Neural cell (in vitro differentiated cells): ENCODE measurements at regions not wholly inside any gene's neighbourhood (a gene's known extent, or its start where the extent isn't known, plus 50 kb on each side); places are given as distances from the start of the nearest gene placed in this dataset.

Experiments
- H2AFZ ChIP-seq: fragments of 200-600, 300-800 bp; sonication (generic), shearing (Covaris generic); 2 replicates; pipeline ENCODE4 v1.6.0; 2014; ENCODE audit warnings: low read depth, mild to moderate bottlenecking, antibody characterized with exemption, low read length, moderate library complexity
- H3F3A ChIP-seq: fragments of 200-600 bp; shearing (Covaris generic); 2 replicates; pipeline ENCODE4 v1.6.1; 2016; ENCODE audit warnings: mild to moderate bottlenecking, moderate library complexity, mixed read lengths, antibody characterized with exemption, low read length; ENCODE audit not compliant: insufficient read depth, poor library complexity, severe bottlenecking
- H3K27ac ChIP-seq: fragments of 200-600, 300-800 bp; sonication (generic), shearing (Covaris generic); 2 replicates; pipeline ENCODE4 v1.5.1; 2014; ENCODE audit warnings: mild to moderate bottlenecking, low read length, moderate library complexity
- H3K27me3 ChIP-seq: fragments of 300-800, 200-600 bp; sonication (generic), shearing (Covaris generic); 2 replicates; pipeline ENCODE4 v1.6.0; 2014; ENCODE audit warnings: mild to moderate bottlenecking, low read depth, low read length, moderate library complexity; ENCODE audit not compliant: insufficient read depth
- H3K36me3 ChIP-seq: fragments of 300-800, 200-600 bp; sonication (generic), shearing (Covaris generic); 2 replicates; pipeline ENCODE4 v1.5.1; 2014; ENCODE audit warnings: mild to moderate bottlenecking, antibody characterized with exemption, low read length, moderate library complexity; ENCODE audit not compliant: insufficient read depth
- H3K4me2 ChIP-seq: fragments of 300-800, 200-600 bp; sonication (generic), shearing (Covaris generic); 2 replicates; pipeline ENCODE4 v1.6.0; 2014; ENCODE audit warnings: mild to moderate bottlenecking, low read length
- H3K4me3 ChIP-seq: fragments of 300-800, 200-600 bp; sonication (generic), shearing (Covaris generic); 2 replicates; pipeline ENCODE4 v1.5.1; 2014; ENCODE audit warnings: mild to moderate bottlenecking, low read length, moderate library complexity
- H3K79me2 ChIP-seq: fragments of 200-600 bp; shearing (Covaris generic); replicated peaks from 2 replicates; pipeline ENCODE4 v1.6.0; 2014; ENCODE audit warnings: mild to moderate bottlenecking, low read length, moderate library complexity; ENCODE audit not compliant: insufficient read depth
- H3K9ac ChIP-seq: fragments of 300-800, 200-600 bp; sonication (generic), shearing (Covaris generic); 2 replicates; pipeline ENCODE4 v1.6.1; 2016; ENCODE audit warnings: mild to moderate bottlenecking, low read length, mixed read lengths
- H3K9me2 ChIP-seq: fragments of 200-600 bp; shearing (Covaris generic); 2 replicates; pipeline ENCODE4 v1.6.1; 2016; ENCODE audit warnings: mild to moderate bottlenecking, low read length, mixed read lengths; ENCODE audit not compliant: insufficient read depth
- H3K9me3 ChIP-seq: fragments of 200-600, 300-800 bp; sonication (generic), shearing (Covaris generic); 2 replicates; pipeline ENCODE4 v1.6.1; 2016; ENCODE audit warnings: mild to moderate bottlenecking, mixed run types, low read length, moderate library complexity, mixed read lengths
- H4K20me1 ChIP-seq: fragments of 200-600 bp; shearing (Covaris generic); 2 replicates; pipeline ENCODE4 v1.6.1; 2016; ENCODE audit warnings: mild to moderate bottlenecking, mixed run types; ENCODE audit not compliant: insufficient read depth
- EP300 ChIP-seq: fragments of 450-650 bp; conservative IDR thresholded peaks from 2 replicates; pipeline ENCODE4 v1.6.1; 2014; ENCODE audit warnings: antibody characterized with exemption, mild to moderate bottlenecking, moderate library complexity; ENCODE audit not compliant: poor library complexity, severe bottlenecking
- EZH2 ChIP-seq: fragments of 200-600, 300-800 bp; shearing (Covaris generic), sonication (generic); IDR thresholded peaks from 2 replicates; pipeline ENCODE4 v1.6.1; 2014; ENCODE audit warnings: antibody characterized with exemption, low read length, borderline replicate concordance, mild to moderate bottlenecking; ENCODE audit not compliant: insufficient read depth, poor library complexity, severe bottlenecking
- MXI1 ChIP-seq: fragments of 450-650 bp; conservative IDR thresholded peaks from 2 replicates; pipeline ENCODE4 v1.6.1; 2014; ENCODE audit warnings: antibody characterized with exemption, mild to moderate bottlenecking; ENCODE audit not compliant: poor library complexity, severe bottlenecking
- POLR2AphosphoS5 ChIP-seq: IDR thresholded peaks from 2 replicates; pipeline ENCODE4 v1.6.1; 2012
- RAD21 ChIP-seq: fragments of 450-650 bp; conservative IDR thresholded peaks from 2 replicates; pipeline ENCODE4 v1.6.1; 2014; ENCODE audit warnings: antibody characterized with exemption, mild to moderate bottlenecking, moderate library complexity
- SMC3 ChIP-seq: fragments of 450-650 bp; conservative IDR thresholded peaks from 2 replicates; pipeline ENCODE4 v1.6.1; 2014; ENCODE audit warnings: antibody characterized with exemption, mild to moderate bottlenecking, moderate library complexity; ENCODE audit not compliant: poor library complexity
- TAF1 ChIP-seq: IDR thresholded peaks from 2 replicates; pipeline ENCODE4 v1.6.1; 2012; ENCODE audit warnings: low read depth
- TF ChIP-seq, protein P1 (sequence below): fragments of 450-650 bp; IDR thresholded peaks from 2 replicates; pipeline ENCODE4 v1.5.1; 2014; ENCODE audit warnings: antibody characterized with exemption, mild to moderate bottlenecking, moderate library complexity; ENCODE audit not compliant: poor library complexity, severe bottlenecking
- TF ChIP-seq, protein P2 (sequence below): IDR thresholded peaks from 2 replicates; pipeline ENCODE4 v1.6.1; 2012; ENCODE audit warnings: borderline replicate concordance

DNA sequence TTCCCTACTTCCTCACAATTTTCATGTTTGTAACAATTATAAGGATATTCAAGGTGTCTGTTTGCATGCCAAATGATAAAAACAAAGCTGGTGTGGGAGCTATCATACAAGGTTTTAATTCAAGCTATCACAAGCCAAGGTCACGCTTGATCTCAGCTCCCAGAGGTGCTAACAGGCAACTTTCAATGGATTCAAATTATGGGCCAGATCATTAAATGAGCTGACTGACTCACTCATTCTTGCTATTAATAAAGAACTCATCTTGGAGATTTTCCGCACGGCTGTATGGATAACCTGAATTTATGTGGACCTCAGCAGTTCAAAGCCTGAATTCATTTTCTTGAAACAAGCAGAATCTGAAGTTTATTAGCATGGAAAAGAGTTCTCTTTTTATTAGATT lies 267.3 kb upstream of the CDH6 start:
- no peaks in the 10 kb centered on the region for H4K20me1 ChIP-seq
- no peak overlapping the region for H3K27ac ChIP-seq
- no peak overlapping the region for H2AFZ ChIP-seq
- H3K27me3 ChIP-seq, result no peaks in the 10 kb centered on the region
- no peaks in the 10 kb centered on the region for H3K79me2 ChIP-seq
- H3K9me2 ChIP-seq, result no peaks in the 10 kb centered on the region
- no peaks in the 10 kb centered on the region for H3K36me3 ChIP-seq
- H3K4me3 ChIP-seq, result no peak overlapping the region
- no peaks in the 10 kb centered on the region for H3F3A ChIP-seq
- no peak overlapping the region for H3K9ac ChIP-seq
- no peak for TF ChIP-seq MXI1
- no peak for TF ChIP-seq EP300
- no peak for TF ChIP-seq TAF1
- TF ChIP-seq EZH2, result no peak
- no peak for TF ChIP-seq RAD21
- no peak overlapping the region for H3K4me2 ChIP-seq
- no peaks in the 10 kb centered on the region for H3K9me3 ChIP-seq

DNA sequence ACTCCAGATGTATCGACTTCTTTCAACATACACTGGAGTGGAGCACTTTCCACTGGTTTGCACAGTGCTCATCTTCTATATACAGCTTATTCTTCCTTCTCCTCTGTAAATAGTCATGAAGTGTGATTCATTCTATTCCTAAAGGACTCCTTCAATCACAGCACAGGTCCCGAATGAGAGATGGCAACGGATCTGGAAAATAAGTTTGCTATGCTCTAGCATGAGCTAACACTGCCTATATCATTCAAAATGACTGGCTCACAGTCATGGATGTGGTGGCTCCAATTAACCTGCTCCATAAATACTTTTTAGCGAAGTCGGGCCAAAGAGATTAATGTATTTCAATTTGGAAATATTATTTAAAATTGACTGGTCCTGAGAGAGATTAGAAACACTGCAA lies 272.1 kb upstream of the CDH6 start:
- H2AFZ ChIP-seq, result no peak overlapping the region
- TF ChIP-seq, protein P1, sequence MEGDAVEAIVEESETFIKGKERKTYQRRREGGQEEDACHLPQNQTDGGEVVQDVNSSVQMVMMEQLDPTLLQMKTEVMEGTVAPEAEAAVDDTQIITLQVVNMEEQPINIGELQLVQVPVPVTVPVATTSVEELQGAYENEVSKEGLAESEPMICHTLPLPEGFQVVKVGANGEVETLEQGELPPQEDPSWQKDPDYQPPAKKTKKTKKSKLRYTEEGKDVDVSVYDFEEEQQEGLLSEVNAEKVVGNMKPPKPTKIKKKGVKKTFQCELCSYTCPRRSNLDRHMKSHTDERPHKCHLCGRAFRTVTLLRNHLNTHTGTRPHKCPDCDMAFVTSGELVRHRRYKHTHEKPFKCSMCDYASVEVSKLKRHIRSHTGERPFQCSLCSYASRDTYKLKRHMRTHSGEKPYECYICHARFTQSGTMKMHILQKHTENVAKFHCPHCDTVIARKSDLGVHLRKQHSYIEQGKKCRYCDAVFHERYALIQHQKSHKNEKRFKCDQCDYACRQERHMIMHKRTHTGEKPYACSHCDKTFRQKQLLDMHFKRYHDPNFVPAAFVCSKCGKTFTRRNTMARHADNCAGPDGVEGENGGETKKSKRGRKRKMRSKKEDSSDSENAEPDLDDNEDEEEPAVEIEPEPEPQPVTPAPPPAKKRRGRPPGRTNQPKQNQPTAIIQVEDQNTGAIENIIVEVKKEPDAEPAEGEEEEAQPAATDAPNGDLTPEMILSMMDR, result no peak
- TF ChIP-seq, protein P2, sequence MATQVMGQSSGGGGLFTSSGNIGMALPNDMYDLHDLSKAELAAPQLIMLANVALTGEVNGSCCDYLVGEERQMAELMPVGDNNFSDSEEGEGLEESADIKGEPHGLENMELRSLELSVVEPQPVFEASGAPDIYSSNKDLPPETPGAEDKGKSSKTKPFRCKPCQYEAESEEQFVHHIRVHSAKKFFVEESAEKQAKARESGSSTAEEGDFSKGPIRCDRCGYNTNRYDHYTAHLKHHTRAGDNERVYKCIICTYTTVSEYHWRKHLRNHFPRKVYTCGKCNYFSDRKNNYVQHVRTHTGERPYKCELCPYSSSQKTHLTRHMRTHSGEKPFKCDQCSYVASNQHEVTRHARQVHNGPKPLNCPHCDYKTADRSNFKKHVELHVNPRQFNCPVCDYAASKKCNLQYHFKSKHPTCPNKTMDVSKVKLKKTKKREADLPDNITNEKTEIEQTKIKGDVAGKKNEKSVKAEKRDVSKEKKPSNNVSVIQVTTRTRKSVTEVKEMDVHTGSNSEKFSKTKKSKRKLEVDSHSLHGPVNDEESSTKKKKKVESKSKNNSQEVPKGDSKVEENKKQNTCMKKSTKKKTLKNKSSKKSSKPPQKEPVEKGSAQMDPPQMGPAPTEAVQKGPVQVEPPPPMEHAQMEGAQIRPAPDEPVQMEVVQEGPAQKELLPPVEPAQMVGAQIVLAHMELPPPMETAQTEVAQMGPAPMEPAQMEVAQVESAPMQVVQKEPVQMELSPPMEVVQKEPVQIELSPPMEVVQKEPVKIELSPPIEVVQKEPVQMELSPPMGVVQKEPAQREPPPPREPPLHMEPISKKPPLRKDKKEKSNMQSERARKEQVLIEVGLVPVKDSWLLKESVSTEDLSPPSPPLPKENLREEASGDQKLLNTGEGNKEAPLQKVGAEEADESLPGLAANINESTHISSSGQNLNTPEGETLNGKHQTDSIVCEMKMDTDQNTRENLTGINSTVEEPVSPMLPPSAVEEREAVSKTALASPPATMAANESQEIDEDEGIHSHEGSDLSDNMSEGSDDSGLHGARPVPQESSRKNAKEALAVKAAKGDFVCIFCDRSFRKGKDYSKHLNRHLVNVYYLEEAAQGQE, result no peak
- TF ChIP-seq EZH2, result no peak
- TF ChIP-seq MXI1, result no peak
- no peak for TF ChIP-seq SMC3
- no peak for TF ChIP-seq POLR2AphosphoS5
- TF ChIP-seq TAF1, result no peak
- TF ChIP-seq EP300, result no peak
- TF ChIP-seq RAD21, result no peak
- no peaks in the 10 kb centered on the region for H3F3A ChIP-seq
- H3K9me2 ChIP-seq, result no peaks in the 10 kb centered on the region
- H3K4me2 ChIP-seq, result no peak overlapping the region
- no peak overlapping the region for H3K9ac ChIP-seq
- no peak overlapping the region for H3K27ac ChIP-seq
- no peak overlapping the region for H3K4me3 ChIP-seq
- no peaks in the 10 kb centered on the region for H3K27me3 ChIP-seq
- H3K9me3 ChIP-seq, result no peaks in the 10 kb centered on the region
- H3K36me3 ChIP-seq, result no peaks in the 10 kb centered on the region
- H3K79me2 ChIP-seq, result no peaks in the 10 kb centered on the region
- H4K20me1 ChIP-seq, result no peaks in the 10 kb centered on the region

DNA sequence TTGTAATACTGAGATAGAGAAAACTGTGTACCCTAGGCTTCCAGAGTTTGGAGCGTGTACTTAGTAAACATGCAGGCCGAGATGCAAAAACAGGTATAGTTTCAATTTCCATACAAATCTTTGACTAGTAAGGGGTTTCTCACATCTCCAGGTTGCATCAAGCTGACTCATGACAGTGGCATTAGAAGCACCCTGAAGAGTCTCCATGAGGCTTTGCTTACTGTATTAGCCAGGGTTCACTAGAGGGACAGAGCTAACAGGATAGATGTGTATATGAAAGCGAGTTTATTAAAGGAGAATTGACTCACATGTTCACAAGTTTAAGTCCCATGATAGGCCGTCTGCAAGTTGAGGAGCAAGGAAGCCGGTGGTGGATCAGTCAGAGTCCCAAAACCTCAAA lies 275.3 kb upstream of the CDH6 start:
- H3K27ac ChIP-seq, result no peak overlapping the region
- no peak overlapping the region for H3K4me2 ChIP-seq
- H3K4me3 ChIP-seq, result no peak overlapping the region
- no peaks in the 10 kb centered on the region for H3K79me2 ChIP-seq
- no peaks in the 10 kb centered on the region for H3K27me3 ChIP-seq
- H3K9me2 ChIP-seq, result no peaks in the 10 kb centered on the region
- H4K20me1 ChIP-seq, result no peaks in the 10 kb centered on the region
- no peaks in the 10 kb centered on the region for H3K9me3 ChIP-seq
- H3K36me3 ChIP-seq, result no peaks in the 10 kb centered on the region
- no peaks in the 10 kb centered on the region for H3F3A ChIP-seq
- TF ChIP-seq EZH2 (no peak), RAD21 (no peak), TAF1 (no peak), MXI1 (no peak), EP300 (no peak), SMC3 (no peak), POLR2AphosphoS5 (no peak)
- TF ChIP-seq, protein P1, result no peak
- TF ChIP-seq, protein P2, result no peak
- no peak overlapping the region for H3K9ac ChIP-seq
- no peak overlapping the region for H2AFZ ChIP-seq
